ENCODE measurements at regions not wholly inside any gene's neighbourhood (a gene's known extent, or its start where the extent isn't known, plus 50 kb on each side); places are given as distances from the start of the nearest gene placed in this dataset.

GRCh38 chr18:37674570-37674969, 109.0 kb upstream of the CELF4 start:
- H4K20me1 ChIP-seq (ENCODE audit: insufficient read depth, low read length) = no peaks in the 10 kb centered on the region
- H3K9me3 Mint-ChIP-seq (ENCODE audit: unreplicated experiment) = no peaks in the 10 kb centered on the region

DNA sequence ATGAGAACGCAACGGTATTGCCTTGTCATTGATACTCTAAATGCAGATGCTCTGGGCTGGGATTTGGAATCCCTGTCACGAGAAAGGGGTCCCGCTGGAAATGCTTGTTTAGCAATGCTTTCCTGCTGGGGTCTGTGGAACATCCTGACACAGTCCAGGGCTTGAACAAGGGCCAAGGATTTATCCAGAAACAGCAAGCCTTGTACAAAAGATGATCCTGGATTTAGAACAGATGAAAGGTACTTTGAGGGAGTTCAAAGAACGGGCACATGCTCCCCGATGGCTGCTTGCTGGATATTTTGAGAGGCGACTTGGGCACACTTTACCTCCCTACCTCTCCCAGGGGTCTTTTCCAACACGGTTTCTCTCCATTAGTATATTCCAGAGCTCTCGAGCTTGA, 108.1 kb upstream of the CELF4 start:
- Mint-ChIP-seq H3K4me1 (ENCODE audit: low read depth, unreplicated experiment) (peaks cover 4% of the 10 kb centered on the region), H3K27me3 (ENCODE audit: low read depth, unreplicated experiment) (peaks cover 7% of the 10 kb centered on the region), H3K36me3 (ENCODE audit: low read depth, unreplicated experiment) (peaks cover 2% of the 10 kb centered on the region), H3K4me3 (ENCODE audit: unreplicated experiment) (no peak overlapping the region), H3K9me3 (ENCODE audit: unreplicated experiment) (no peaks in the 10 kb centered on the region), H3K27ac (ENCODE audit: unreplicated experiment) (no peak overlapping the region)
- Histone ChIP-seq H2AFZ (ENCODE audit: low read depth, low read length) (no peak overlapping the region), H3K79me2 (ENCODE audit: insufficient read depth, low read length) (no peaks in the 10 kb centered on the region), H3K27ac (ENCODE audit: low read depth, low read length) (no peak overlapping the region), H3K9ac (ENCODE audit: low read length) (no peak overlapping the region), H4K20me1 (ENCODE audit: insufficient read depth, low read length) (no peaks in the 10 kb centered on the region), H3K4me2 (ENCODE audit: low read length) (no peak overlapping the region), H3K27me3 (ENCODE audit: insufficient read depth, low read length) (no peaks in the 10 kb centered on the region), H3K4me1 (ENCODE audit: insufficient read depth, low read length) (no peaks in the 10 kb centered on the region), H3K36me3 (ENCODE audit: insufficient read depth, low read length) (no peaks in the 10 kb centered on the region), H3K9me3 (ENCODE audit: insufficient read depth, low read depth, low read length) (peaks cover 6% of the 10 kb centered on the region), H3K4me3 (ENCODE audit: insufficient read depth, low read depth, low read length) (no peak overlapping the region)
- TF ChIP-seq EZH2 (IDR thresholded peaks at IDR 0.05; ENCODE audit: insufficient read depth, low read length) = no peak
- TF ChIP-seq, protein P1, sequence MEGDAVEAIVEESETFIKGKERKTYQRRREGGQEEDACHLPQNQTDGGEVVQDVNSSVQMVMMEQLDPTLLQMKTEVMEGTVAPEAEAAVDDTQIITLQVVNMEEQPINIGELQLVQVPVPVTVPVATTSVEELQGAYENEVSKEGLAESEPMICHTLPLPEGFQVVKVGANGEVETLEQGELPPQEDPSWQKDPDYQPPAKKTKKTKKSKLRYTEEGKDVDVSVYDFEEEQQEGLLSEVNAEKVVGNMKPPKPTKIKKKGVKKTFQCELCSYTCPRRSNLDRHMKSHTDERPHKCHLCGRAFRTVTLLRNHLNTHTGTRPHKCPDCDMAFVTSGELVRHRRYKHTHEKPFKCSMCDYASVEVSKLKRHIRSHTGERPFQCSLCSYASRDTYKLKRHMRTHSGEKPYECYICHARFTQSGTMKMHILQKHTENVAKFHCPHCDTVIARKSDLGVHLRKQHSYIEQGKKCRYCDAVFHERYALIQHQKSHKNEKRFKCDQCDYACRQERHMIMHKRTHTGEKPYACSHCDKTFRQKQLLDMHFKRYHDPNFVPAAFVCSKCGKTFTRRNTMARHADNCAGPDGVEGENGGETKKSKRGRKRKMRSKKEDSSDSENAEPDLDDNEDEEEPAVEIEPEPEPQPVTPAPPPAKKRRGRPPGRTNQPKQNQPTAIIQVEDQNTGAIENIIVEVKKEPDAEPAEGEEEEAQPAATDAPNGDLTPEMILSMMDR (IDR thresholded peaks at IDR 0.05; ENCODE audit: insufficient read depth, low read depth, low read length) = no peak
- DNase-seq (ENCODE audit: low read depth) = no peak
- FAIRE-seq = no peak

More at GRCh38 chr18:37674570-37674969, 109.0 kb upstream of the CELF4 start:
- DNase-seq (ENCODE audit: low read depth) = no peak
- Mint-ChIP-seq H3K27me3 (ENCODE audit: low read depth, unreplicated experiment) (peaks cover 7% of the 10 kb centered on the region), H3K4me3 (ENCODE audit: unreplicated experiment) (no peak overlapping the region), H3K4me1 (ENCODE audit: low read depth, unreplicated experiment) (peaks cover 5% of the 10 kb centered on the region), H3K27ac (ENCODE audit: unreplicated experiment) (no peak overlapping the region), H3K36me3 (ENCODE audit: low read depth, unreplicated experiment) (peaks cover 3% of the 10 kb centered on the region)
- no peak for TF ChIP-seq EZH2 (IDR thresholded peaks at IDR 0.05; ENCODE audit: insufficient read depth, low read length)
- TF ChIP-seq, protein P1 (IDR thresholded peaks at IDR 0.05; ENCODE audit: insufficient read depth, low read depth, low read length) = no peak
- no peaks in the 10 kb centered on the region for H3K27me3 ChIP-seq (ENCODE audit: insufficient read depth, low read length)
- H3K36me3 ChIP-seq (ENCODE audit: insufficient read depth, low read length) = no peaks in the 10 kb centered on the region
- no peak overlapping the region for H2AFZ ChIP-seq (ENCODE audit: low read depth, low read length)
- no peak for FAIRE-seq
- H3K4me3 ChIP-seq (ENCODE audit: insufficient read depth, low read depth, low read length) = no peak overlapping the region
- no peaks in the 10 kb centered on the region for H3K4me1 ChIP-seq (ENCODE audit: insufficient read depth, low read length)
- H3K9me3 ChIP-seq (ENCODE audit: insufficient read depth, low read depth, low read length) = peaks cover 6% of the 10 kb centered on the region
- H3K4me2 ChIP-seq (ENCODE audit: low read length) = no peak overlapping the region
- H3K79me2 ChIP-seq (ENCODE audit: insufficient read depth, low read length) = no peaks in the 10 kb centered on the region
- H3K9ac ChIP-seq (ENCODE audit: low read length) = no peak overlapping the region
- no peak overlapping the region for H3K27ac ChIP-seq (ENCODE audit: low read depth, low read length)

DNA sequence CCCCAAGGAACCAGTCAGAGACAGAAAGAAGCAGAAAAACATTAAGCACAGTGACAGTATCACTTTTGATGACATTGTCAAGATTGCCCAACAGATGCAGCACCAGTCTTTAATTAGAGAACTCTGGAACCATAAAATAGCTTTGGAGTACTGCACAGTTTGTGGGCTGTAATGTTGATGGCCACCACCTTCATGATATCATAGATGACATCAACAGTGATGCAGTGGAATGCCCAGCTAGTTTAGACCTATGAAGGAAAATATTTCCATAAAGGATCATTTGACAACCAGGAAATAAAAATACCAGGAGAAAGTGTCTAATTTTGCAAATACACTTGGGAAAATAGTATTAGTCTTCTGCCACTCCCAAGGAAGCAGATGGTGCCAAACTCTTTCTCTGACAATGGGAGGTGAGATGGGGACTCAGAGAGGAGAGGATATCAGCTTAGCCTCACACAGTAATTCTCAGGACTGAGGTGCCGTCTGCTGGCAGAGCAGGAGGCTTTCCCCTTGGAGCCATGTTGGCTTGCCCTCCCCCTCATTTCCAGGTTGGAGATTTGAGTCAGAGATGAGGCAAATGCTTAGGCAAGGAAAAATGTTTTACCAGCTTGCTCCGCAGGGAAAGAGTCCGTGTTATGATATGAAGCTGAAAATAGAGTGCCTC, 107.5 kb upstream of the CELF4 start:
- Histone ChIP-seq H3K4me3 (ENCODE audit: insufficient read depth, low read depth, low read length) (no peak overlapping the region), H4K20me1 (ENCODE audit: insufficient read depth, low read length) (no peaks in the 10 kb centered on the region), H3K9me3 (ENCODE audit: insufficient read depth, low read depth, low read length) (peaks cover 8% of the 10 kb centered on the region), H3K4me1 (ENCODE audit: insufficient read depth, low read length) (no peaks in the 10 kb centered on the region), H3K27me3 (ENCODE audit: insufficient read depth, low read length) (no peaks in the 10 kb centered on the region), H3K4me2 (ENCODE audit: low read length) (no peak overlapping the region), H2AFZ (ENCODE audit: low read depth, low read length) (no peak overlapping the region), H3K79me2 (ENCODE audit: insufficient read depth, low read length) (no peaks in the 10 kb centered on the region), H3K27ac (ENCODE audit: low read depth, low read length) (no peak overlapping the region), H3K9ac (ENCODE audit: low read length) (no peak overlapping the region), H3K36me3 (ENCODE audit: insufficient read depth, low read length) (no peaks in the 10 kb centered on the region)
- FAIRE-seq = no peak
- Mint-ChIP-seq H3K27me3 (ENCODE audit: low read depth, unreplicated experiment) (peaks cover 7% of the 10 kb centered on the region), H3K4me3 (ENCODE audit: unreplicated experiment) (no peak overlapping the region), H3K9me3 (ENCODE audit: unreplicated experiment) (no peaks in the 10 kb centered on the region), H3K4me1 (ENCODE audit: low read depth, unreplicated experiment) (peaks cover 4% of the 10 kb centered on the region), H3K27ac (ENCODE audit: unreplicated experiment) (no peak overlapping the region), H3K36me3 (ENCODE audit: low read depth, unreplicated experiment) (peaks cover 2% of the 10 kb centered on the region)
- TF ChIP-seq, protein P1 (IDR thresholded peaks at IDR 0.05; ENCODE audit: insufficient read depth, low read depth, low read length) = no peak
- TF ChIP-seq EZH2 (IDR thresholded peaks at IDR 0.05; ENCODE audit: insufficient read depth, low read length) = no peak
- no peak for DNase-seq (ENCODE audit: low read depth)
